Tibial nerve (tissue), 4 donors: ENCODE measurements at regions not wholly inside any gene's neighbourhood (a gene's known extent, or its start where the extent isn't known, plus 50 kb on each side); places are given as distances from the start of the nearest gene placed in this dataset.
"Not testable (repeated sequence)": the region's sequence is repeated elsewhere in the genome, so short reads cannot be mapped to it uniquely, and the experiment has no call there.

Source experiments
- DNase-seq, 2 donors: peaks; one replicate each; pipeline ENCODE4 v3.0.0-alpha.2; 2019; ENCODE audit warnings: low spot score in 2 of 2
- H3K27ac ChIP-seq, 4 donors: fragments of 200-600 bp; sonication (generic) in 3 of 4; one replicate each; pipeline ENCODE4 v1.5.1; 2017 to 2019; ENCODE audit warnings: mild to moderate bottlenecking in 1 of 4
- H3K27me3 ChIP-seq, 2 donors: fragments of 200-600 bp; sonication (generic) in 1 of 2; one replicate each; pipeline versions ENCODE4 v1.5.1 to v1.6.0; 2017 to 2019
- H3K36me3 ChIP-seq, 3 donors: fragments of 200-600 bp; sonication (generic); one replicate each; pipeline ENCODE4 v1.5.1; 2018 to 2019
- H3K4me1 ChIP-seq, 4 donors: fragments of 200-600 bp; sonication (generic) in 3 of 4; one replicate each; pipeline ENCODE4 v1.5.1; 2017 to 2019
- H3K4me3 ChIP-seq, 4 donors: fragments of 200-600 bp; sonication (generic) in 3 of 4; one replicate each; pipeline ENCODE4 v1.5.1; 2017 to 2019; ENCODE audit warnings: mild to moderate bottlenecking in 1 of 4, moderate library complexity in 1 of 4
- H3K9me3 ChIP-seq, 4 donors: fragments of 200-600 bp; sonication (generic) in 3 of 4; one replicate each; pipeline ENCODE4 v1.5.1; 2017 to 2019
- EP300 ChIP-seq, 2 donors: sonication (generic); formaldehyde crosslinking; IDR thresholded peaks; one replicate each; pipeline ENCODE4 v1.6.1; 2017; ENCODE audit warnings: antibody characterized with exemption in 2 of 2, mild to moderate bottlenecking in 1 of 2
- POLR2A ChIP-seq, 2 donors: fragments of 450-650 bp; IDR thresholded peaks; one replicate each; pipeline ENCODE4 v1.6.1; 2017; ENCODE audit warnings: antibody characterized with exemption in 2 of 2, mild to moderate bottlenecking in 2 of 2, moderate library complexity in 2 of 2
- WGBS, 2 donors: methylation state at CpG; one replicate each; pipeline ENCODE4 v1.1.5; 2018; 5-methylcytosine and 5-hydroxymethylcytosine counted together
- TF ChIP-seq, protein P1 (sequence below), 5 experiments: fragments of 200-600 bp in 3 of 5; fragments of 450-650 bp in 2 of 5; sonication (generic) in 3 of 5; IDR thresholded peaks; one replicate each; pipeline ENCODE4 v1.5.1; 2016 to 2019; ENCODE audit warnings: antibody characterized with exemption in 5 of 5, mild to moderate bottlenecking in 3 of 5, moderate library complexity in 2 of 5

DNA sequence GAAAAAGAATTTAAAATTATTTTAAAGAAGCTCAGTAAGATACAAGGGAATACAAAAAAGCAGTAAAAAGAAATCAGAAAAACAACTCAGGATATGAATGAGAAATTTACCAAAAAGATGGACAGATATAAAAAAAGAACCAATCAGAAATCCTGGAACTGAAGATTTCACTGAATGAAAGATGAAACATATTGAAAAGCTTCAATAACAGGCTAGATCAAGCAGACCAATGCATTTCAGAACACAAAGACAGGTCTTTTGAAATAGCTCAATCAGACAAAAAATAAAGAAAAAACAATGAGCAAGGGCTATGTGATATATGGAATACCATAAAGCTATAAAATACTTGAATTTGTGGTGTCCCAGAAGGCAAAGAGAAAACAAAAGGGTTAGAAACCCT, 322.6 kb upstream of the POU5F2 start:
- Histone ChIP-seq H3K4me3 (no peak overlapping the region), H3K27me3 (no peaks in the 10 kb centered on the region), H3K36me3 (peaks cover 0 to 43% (median 0%) of the 10 kb centered on the region in 3 donors), H3K27ac (no peak overlapping the region), H3K4me1 (no peaks in the 10 kb centered on the region), H3K9me3 (peaks cover 0 to 45% (median 18%) of the 10 kb centered on the region in 4 donors)
- no peak for DNase-seq
- no peak for TF ChIP-seq EP300 (IDR thresholded peaks at IDR 0.05)
- TF ChIP-seq, protein P1, sequence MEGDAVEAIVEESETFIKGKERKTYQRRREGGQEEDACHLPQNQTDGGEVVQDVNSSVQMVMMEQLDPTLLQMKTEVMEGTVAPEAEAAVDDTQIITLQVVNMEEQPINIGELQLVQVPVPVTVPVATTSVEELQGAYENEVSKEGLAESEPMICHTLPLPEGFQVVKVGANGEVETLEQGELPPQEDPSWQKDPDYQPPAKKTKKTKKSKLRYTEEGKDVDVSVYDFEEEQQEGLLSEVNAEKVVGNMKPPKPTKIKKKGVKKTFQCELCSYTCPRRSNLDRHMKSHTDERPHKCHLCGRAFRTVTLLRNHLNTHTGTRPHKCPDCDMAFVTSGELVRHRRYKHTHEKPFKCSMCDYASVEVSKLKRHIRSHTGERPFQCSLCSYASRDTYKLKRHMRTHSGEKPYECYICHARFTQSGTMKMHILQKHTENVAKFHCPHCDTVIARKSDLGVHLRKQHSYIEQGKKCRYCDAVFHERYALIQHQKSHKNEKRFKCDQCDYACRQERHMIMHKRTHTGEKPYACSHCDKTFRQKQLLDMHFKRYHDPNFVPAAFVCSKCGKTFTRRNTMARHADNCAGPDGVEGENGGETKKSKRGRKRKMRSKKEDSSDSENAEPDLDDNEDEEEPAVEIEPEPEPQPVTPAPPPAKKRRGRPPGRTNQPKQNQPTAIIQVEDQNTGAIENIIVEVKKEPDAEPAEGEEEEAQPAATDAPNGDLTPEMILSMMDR (IDR thresholded peaks at IDR 0.05), result no peak
- TF ChIP-seq POLR2A (IDR thresholded peaks at IDR 0.05), result no peak

DNA sequence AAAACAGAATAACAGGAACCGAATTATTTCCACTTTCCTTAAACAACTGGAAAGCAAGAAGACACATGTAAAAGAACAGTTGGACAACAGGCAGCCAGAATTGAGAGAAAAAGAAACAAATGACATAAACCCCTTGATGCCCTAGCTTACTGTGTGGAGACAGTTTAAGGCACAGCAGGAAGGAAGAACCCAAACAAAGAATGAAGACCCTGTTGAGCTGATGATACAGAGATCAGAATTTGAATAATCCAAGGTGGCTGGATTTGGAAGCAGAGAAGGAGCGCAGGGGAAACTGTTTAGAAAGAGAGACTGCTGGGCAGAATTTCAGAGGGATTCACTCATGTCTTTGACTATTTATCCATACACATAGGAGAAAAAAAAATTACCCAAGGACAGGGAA, 316.3 kb upstream of the POU5F2 start:
- Histone ChIP-seq H3K27me3 (no peaks in the 10 kb centered on the region), H3K9me3 (no peaks in the 10 kb centered on the region), H3K4me3 (no peak overlapping the region), H3K27ac (no peak overlapping the region), H3K36me3 (peaks cover 0 to 26% (median 0%) of the 10 kb centered on the region in 3 donors), H3K4me1 (peaks cover 0 to 6% (median 0%) of the 10 kb centered on the region in 4 donors)
- no peak for TF ChIP-seq EP300 (IDR thresholded peaks at IDR 0.05)
- TF ChIP-seq, protein P1 (IDR thresholded peaks at IDR 0.05), result no peak
- no peak for TF ChIP-seq POLR2A (IDR thresholded peaks at IDR 0.05)
- 76% methylated on average over 2 of the region's 2 CpGs for WGBS, 2 donors
- DNase-seq, result no peak

DNA sequence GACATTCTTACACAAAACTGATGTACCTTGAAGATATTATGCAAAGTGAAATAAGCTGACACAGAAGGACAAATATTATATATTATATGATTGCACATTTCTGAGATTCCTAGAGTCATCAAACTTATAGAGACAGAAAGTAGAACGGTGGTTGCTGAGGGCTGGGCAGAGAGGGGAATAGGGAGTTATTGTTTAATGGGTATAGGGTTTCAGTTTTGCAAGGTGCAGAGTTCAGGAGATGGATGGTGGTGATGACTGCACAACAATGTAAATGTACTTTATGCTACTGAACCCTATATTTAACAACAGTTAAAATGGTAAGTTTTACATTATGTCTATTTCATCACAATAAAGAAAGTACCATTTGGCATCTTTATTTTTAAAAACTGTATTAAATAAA, 315.8 kb upstream of the POU5F2 start:
- H3K4me1 ChIP-seq, result peaks cover 0 to 6% (median 0%) of the 10 kb centered on the region in 4 donors
- WGBS, 2 donors, result 46 to 55% methylated on average over 1 of the region's 1 CpG

DNA sequence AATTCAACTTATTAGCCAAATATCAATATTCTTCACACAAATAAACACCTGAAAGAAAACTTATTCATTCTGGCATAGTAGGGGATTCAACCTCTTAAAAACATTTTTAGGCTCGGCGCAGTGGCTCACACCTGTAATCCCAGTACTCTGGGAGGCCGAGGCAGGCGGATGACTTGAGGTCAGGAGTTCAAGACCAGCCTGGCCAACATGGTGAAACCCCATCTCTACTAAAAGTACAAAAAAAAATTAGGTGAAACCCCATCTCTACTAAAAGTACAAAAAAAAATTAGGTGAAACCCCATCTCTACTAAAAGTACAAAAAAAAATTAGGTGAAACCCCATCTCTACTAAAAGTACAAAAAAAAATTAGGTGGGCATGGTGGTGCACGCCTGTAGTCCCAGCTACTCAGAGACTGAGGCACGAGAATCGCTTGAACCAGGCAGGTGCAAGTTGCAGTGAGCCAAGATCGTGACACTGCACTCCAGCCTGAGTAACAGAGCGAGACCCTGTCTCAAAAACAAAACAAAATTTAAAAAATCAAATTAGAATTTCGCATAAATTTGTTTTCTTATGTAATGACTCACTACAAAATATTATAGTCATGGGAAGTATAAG, 308.0 kb upstream of the POU5F2 start:
- H3K4me3 ChIP-seq, H3K27ac ChIP-seq, H3K4me1 ChIP-seq, H3K27me3 ChIP-seq, H3K9me3 ChIP-seq, DNase-seq: not testable (repeated sequence)
- 96 to 97% methylated on average over 10 of the region's 10 CpGs for WGBS, 2 donors
- peaks cover 0 to 41% (median 0%) of the 10 kb centered on the region in 3 donors for H3K36me3 ChIP-seq

More for the DNA sequence above, 315.8 kb upstream of the POU5F2 start:
- Histone ChIP-seq H3K27me3 (no peaks in the 10 kb centered on the region), H3K27ac (no peak overlapping the region), H3K4me3 (no peak overlapping the region), H3K9me3 (no peaks in the 10 kb centered on the region), H3K36me3 (peaks cover 0 to 26% (median 0%) of the 10 kb centered on the region in 3 donors)
- TF ChIP-seq, protein P1 (IDR thresholded peaks at IDR 0.05), result no peak
- no peak for TF ChIP-seq POLR2A (IDR thresholded peaks at IDR 0.05)
- no peak for TF ChIP-seq EP300 (IDR thresholded peaks at IDR 0.05)
- no peak for DNase-seq

DNA sequence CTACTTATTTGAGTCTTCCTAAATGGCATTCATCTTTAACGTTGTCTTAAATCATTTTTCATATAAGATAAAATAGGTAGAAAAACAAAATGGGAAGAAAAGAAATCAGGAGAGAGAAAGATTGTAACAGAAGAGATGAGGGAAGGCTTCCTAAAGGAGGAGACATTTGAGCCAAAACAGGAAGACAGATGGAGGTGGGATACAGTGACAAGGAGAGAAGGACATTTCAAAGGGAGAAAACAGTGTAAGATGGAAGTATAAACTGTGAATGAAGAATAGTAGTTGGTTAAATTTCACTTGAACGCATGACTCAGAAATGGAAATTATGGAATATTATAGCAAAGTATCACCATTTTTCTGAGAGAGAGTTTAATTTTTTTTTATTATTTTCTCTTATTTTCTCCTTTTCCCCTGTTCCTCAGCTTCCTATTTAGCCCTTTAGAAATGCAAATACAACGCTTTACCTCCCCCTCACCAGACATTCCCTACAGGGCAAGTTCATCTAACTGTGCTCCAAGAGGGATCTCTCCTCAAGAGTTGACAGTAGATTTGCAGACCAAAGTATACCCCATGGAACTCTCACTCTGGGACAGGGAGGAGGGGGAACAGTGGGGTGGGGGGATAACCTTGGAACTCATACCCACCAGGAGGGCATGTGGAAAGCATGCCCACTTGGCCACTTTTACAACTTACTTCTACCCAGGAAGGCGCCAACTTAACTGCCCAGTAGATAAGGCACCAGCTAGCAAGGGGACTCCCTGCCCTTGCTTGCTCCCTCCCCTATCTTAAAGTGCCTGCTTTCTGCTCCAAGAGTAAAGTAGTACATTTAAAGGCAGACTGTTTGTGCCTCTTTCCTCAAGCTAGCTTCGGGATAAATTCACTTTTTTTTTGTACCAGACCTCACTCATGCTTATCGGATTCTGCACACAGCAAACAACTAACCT, 304.7 kb upstream of the POU5F2 start:
- Histone ChIP-seq H3K36me3 (peaks cover 0 to 51% (median 0%) of the 10 kb centered on the region in 3 donors), H3K27ac (no peak overlapping the region), H3K27me3 (no peaks in the 10 kb centered on the region), H3K9me3 (no peaks in the 10 kb centered on the region), H3K4me3 (no peak overlapping the region), H3K4me1 (no peaks in the 10 kb centered on the region)
- TF ChIP-seq POLR2A (IDR thresholded peaks at IDR 0.05), result no peak
- TF ChIP-seq EP300 (IDR thresholded peaks at IDR 0.05), result no peak
- TF ChIP-seq, protein P1 (IDR thresholded peaks at IDR 0.05), result no peak
- DNase-seq, result no peak
- 83 to 86% methylated on average over 6 of the region's 6 CpGs for WGBS, 2 donors
